OCI-LY7 (cell line): ENCODE measurements at regions not wholly inside any gene's neighbourhood (a gene's known extent, or its start where the extent isn't known, plus 50 kb on each side); places are given as distances from the start of the nearest gene placed in this dataset.

Experiments used
- BruUV-seq: library from RNA; stranded (reverse); fragments of 400-500 nt; replicated peaks from 2 replicates; lab custom pipeline; 2021; lab: Mats Ljungman, UMichigan
- CTCF ChIA-PET: fragments of 300-600 bp; sonication (Branson Sonifier 250); formaldehyde crosslinking; loops from one replicate; lab custom pipeline; 2022; ENCODE audit warnings: antibody characterized with exemption; ENCODE audit not compliant: unreplicated experiment; lab: Charles Lee
- POLR2A ChIA-PET: fragments of 300-600 bp; sonication (Branson Sonifier 250); formaldehyde crosslinking; loops from one replicate; lab custom pipeline; 2022; ENCODE audit warnings: antibody characterized with exemption; lab: Charles Lee
- DNase-seq: peaks from one replicate; pipeline ENCODE4 v3.0.0-alpha.2; 2015; ENCODE audit warnings: low spot score
- H2AFZ ChIP-seq: fragments of 200-600 bp; sonication (generic), shearing (Covaris generic); 2 replicates; pipeline ENCODE4 v1.6.1; 2014; ENCODE audit warnings: mild to moderate bottlenecking, antibody characterized with exemption, low read length, moderate library complexity
- H3K27ac ChIP-seq: fragments of 200-600 bp; sonication (generic); 2 replicates; pipeline ENCODE4 v1.5.1; 2014; ENCODE audit warnings: mixed run types, low read depth, mild to moderate bottlenecking, moderate library complexity, low read length, inconsistent platforms; ENCODE audit not compliant: poor library complexity, severe bottlenecking
- H3K36me3 ChIP-seq: fragments of 200-600 bp; sonication (generic); 2 replicates; pipeline ENCODE4 v1.6.1; 2014; ENCODE audit warnings: mild to moderate bottlenecking, antibody characterized with exemption, low read length, moderate library complexity, mixed read lengths; ENCODE audit not compliant: insufficient read depth
- H3K4me1 ChIP-seq: fragments of 200-600 bp; sonication (generic); 2 replicates; pipeline ENCODE4 v1.5.1; 2014; ENCODE audit warnings: mild to moderate bottlenecking, low read length; ENCODE audit not compliant: insufficient read depth, poor library complexity, severe bottlenecking
- H3K4me2 ChIP-seq: fragments of 200-600 bp; sonication (generic); 2 replicates; pipeline ENCODE4 v1.6.1; 2014; ENCODE audit warnings: mild to moderate bottlenecking, low read length
- H3K4me3 ChIP-seq: fragments of 200-600 bp; sonication (generic); 2 replicates; pipeline ENCODE4 v1.5.1; 2014; ENCODE audit warnings: mild to moderate bottlenecking, low read depth, low read length; ENCODE audit not compliant: poor library complexity, severe bottlenecking
- H3K79me2 ChIP-seq: fragments of 200-600 bp; sonication (generic); 2 replicates; pipeline ENCODE4 v1.6.1; 2016; ENCODE audit warnings: low read depth, mild to moderate bottlenecking, low read length, moderate library complexity, mixed read lengths; ENCODE audit not compliant: insufficient read depth
- H3K9me2 ChIP-seq: fragments of 200-600 bp; sonication (generic); 2 replicates; pipeline ENCODE4 v1.6.1; 2016; ENCODE audit warnings: mild to moderate bottlenecking, low read length, mixed read lengths; ENCODE audit not compliant: insufficient read depth
- H3K9me3 ChIP-seq: fragments of 200-600 bp; sonication (generic); 2 replicates; pipeline ENCODE4 v1.6.1; 2014; ENCODE audit warnings: mild to moderate bottlenecking, mixed run types, low read length, mixed read lengths
- H4K20me1 ChIP-seq: fragments of 200-600 bp; sonication (generic); 2 replicates; pipeline ENCODE4 v1.6.1; 2014; ENCODE audit warnings: mild to moderate bottlenecking, antibody characterized with exemption, low read length, moderate library complexity, mixed read lengths; ENCODE audit not compliant: insufficient read depth
- CTCF ChIP-seq: fragments of 200-600 bp; sonication (generic); conservative IDR thresholded peaks from 2 replicates; pipeline ENCODE4 v1.5.1; 2014; ENCODE audit warnings: mild to moderate bottlenecking, antibody characterized with exemption, low read length, moderate library complexity, mixed read lengths
- EZH2phosphoT487 ChIP-seq: fragments of 200-600 bp; sonication (generic); IDR thresholded peaks from 2 replicates; pipeline ENCODE4 v1.6.1; 2018; ENCODE audit warnings: low read depth, borderline replicate concordance, mild to moderate bottlenecking, mixed run types, antibody characterized with exemption, low read length, moderate library complexity, mixed read lengths
- intact Hi-C: fragments of 100-400 bp; cut with micrococcal nuclease; formaldehyde crosslinking; loops from one replicate; pipeline ENCODE4 v1.10.0; 2022; ENCODE audit not compliant: unreplicated experiment

GRCh38 chr6:22349051-22349450 lies 52.2 kb upstream of the PRL start:
- Histone ChIP-seq H3K4me3 (no peak overlapping the region), H3K27ac (no peak overlapping the region), H3K4me1 (no peaks in the 10 kb centered on the region), H3K9me2 (no peaks in the 10 kb centered on the region), H3K4me2 (no peak overlapping the region), H3K79me2 (no peaks in the 10 kb centered on the region), H3K36me3 (no peaks in the 10 kb centered on the region), H3K9me3 (no peaks in the 10 kb centered on the region), H4K20me1 (no peaks in the 10 kb centered on the region), H2AFZ (no peak overlapping the region)
- ChIA-PET POLR2A (no interaction called here), CTCF (no interaction called here)
- DNase-seq = no peak
- no peak for TF ChIP-seq EZH2phosphoT487
- no peak for TF ChIP-seq CTCF
- no TSS peak for BruUV-seq
- intact Hi-C loops = no loop called here

GRCh38 chr6:22349528-22349927 lies 52.7 kb upstream of the PRL start:
- H3K27ac ChIP-seq = no peak overlapping the region
- H3K4me1 ChIP-seq = no peaks in the 10 kb centered on the region
- no peaks in the 10 kb centered on the region for H3K9me2 ChIP-seq
- H3K36me3 ChIP-seq = no peaks in the 10 kb centered on the region
- no peaks in the 10 kb centered on the region for H4K20me1 ChIP-seq
- DNase-seq = no peak
- intact Hi-C loops = no loop called here
- no peak overlapping the region for H3K4me3 ChIP-seq
- H2AFZ ChIP-seq = no peak overlapping the region
- H3K9me3 ChIP-seq = no peaks in the 10 kb centered on the region
- ChIA-PET CTCF (no interaction called here), POLR2A (interaction anchor here (0.7 kb wide), 1 partner anchor 45 kb away, joined by 3 read pairs; no protein-coding TSS in a partner anchor)
- TF ChIP-seq CTCF (no peak), EZH2phosphoT487 (no peak)
- H3K4me2 ChIP-seq = no peak overlapping the region
- no TSS peak for BruUV-seq
- no peaks in the 10 kb centered on the region for H3K79me2 ChIP-seq

- Histone ChIP-seq H3K9me2 (no peaks in the 10 kb centered on the region), H3K79me2 (no peaks in the 10 kb centered on the region), H3K4me2 (no peak overlapping the region), H2AFZ (no peak overlapping the region), H3K36me3 (no peaks in the 10 kb centered on the region), H3K9me3 (no peaks in the 10 kb centered on the region), H3K4me1 (no peaks in the 10 kb centered on the region), H3K27ac (no peak overlapping the region), H3K4me3 (no peak overlapping the region), H4K20me1 (no peaks in the 10 kb centered on the region)
- intact Hi-C loops = no loop called here
- no peak for DNase-seq
- no TSS peak for BruUV-seq
- ChIA-PET POLR2A (interaction anchor here (0.7 kb wide), 1 partner anchor 45 kb away, joined by 3 read pairs; no protein-coding TSS in a partner anchor), CTCF (no interaction called here)
- TF ChIP-seq EZH2phosphoT487 (no peak), CTCF (no peak)
Observed at GRCh38 chr6:22350109-22350508, 53.3 kb upstream of the PRL start.
